Activated CD4-positive, alpha-beta T cell treated with anti-CD3 and anti-CD28 coated beads, Interleukin-2, amount 50 U/mL, for 48 hours (primary cell): ENCODE measurements at regions not wholly inside any gene's neighbourhood (a gene's known extent, or its start where the extent isn't known, plus 50 kb on each side); places are given as distances from the start of the nearest gene placed in this dataset.

ENCODE experiments used
- DNase-seq, 2 experiments: peaks; one replicate each; pipeline ENCODE4 v3.0.0-alpha.2; 2020

GRCh38 chr5:27406020-27406419 lies 367.6 kb upstream of the CDH9 start:
- DNase-seq, result no peak

- DNase-seq, result no peak
Measured at GRCh38 chr5:27403243-27403882, 365.0 kb upstream of the CDH9 start.

- DNase-seq, result no peak
Measured at GRCh38 chr5:27402828-27403227, 364.4 kb upstream of the CDH9 start.

GRCh38 chr5:27396998-27397397 lies 358.6 kb upstream of the CDH9 start:
- no peak for DNase-seq

GRCh38 chr5:27392716-27393115 lies 354.3 kb upstream of the CDH9 start:
- no peak for DNase-seq

DNA sequence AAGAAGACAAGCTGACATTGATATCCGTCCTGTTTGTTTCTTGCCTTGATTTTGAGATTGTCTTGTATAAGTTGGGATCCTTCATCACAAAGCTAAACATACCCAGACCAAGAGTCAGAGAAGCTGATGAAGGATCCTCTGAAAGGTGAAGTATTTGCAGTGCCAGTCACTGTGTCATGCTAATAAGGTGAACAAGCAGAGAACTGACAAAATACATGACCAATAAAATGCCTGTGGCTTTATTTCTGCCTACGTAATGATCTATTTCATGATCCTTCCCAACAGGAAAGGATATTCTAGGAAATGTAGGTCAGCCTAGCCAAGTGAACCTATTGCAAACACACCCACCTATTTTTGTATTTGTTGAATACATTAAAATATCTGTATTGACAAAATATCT lies 351.3 kb upstream of the CDH9 start:
- no peak for DNase-seq

DNA sequence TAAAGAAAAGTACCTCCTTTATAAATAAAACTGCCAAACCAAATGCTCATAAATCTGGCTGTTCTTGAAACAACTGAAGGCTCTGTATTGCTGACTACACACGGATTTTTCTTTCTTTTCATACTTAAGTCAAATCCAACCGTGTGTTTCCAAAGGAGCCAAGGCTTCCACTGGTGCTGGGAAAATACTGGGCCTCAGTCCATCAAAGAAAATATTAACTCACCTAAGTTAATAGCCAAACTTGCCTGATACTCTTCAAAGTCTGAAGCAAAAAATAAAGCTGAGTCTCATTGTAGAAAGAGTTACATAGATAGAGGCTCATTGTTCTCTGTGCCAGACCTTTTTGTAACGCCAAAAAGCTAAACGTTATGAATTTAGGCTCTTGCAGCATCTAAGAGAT lies 350.4 kb upstream of the CDH9 start:
- DNase-seq, result no peak

- no peak for DNase-seq
Measured at GRCh38 chr5:27387535-27388073, 349.2 kb upstream of the CDH9 start.

DNA sequence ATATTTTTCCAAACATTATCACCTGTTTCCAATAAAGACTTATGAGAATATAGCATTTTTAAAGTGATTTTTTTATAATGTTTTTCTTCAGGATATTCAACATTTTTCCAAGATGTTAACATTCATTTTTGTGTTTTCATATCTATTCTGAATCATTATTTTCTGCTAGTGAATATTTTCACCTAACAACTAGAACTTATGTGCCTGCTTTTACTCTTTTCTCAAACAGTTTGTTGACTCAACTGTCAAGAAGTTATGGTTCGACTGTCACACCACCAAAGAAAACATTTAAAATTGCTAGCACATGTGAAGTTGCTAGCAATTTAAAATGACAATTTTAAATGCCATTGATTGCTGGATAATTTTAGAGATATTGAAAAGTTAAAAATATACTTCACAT lies 343.3 kb upstream of the CDH9 start:
- no peak for DNase-seq

- DNase-seq, result no peak
Measured at GRCh38 chr5:27377626-27378025, 339.2 kb upstream of the CDH9 start.

DNA sequence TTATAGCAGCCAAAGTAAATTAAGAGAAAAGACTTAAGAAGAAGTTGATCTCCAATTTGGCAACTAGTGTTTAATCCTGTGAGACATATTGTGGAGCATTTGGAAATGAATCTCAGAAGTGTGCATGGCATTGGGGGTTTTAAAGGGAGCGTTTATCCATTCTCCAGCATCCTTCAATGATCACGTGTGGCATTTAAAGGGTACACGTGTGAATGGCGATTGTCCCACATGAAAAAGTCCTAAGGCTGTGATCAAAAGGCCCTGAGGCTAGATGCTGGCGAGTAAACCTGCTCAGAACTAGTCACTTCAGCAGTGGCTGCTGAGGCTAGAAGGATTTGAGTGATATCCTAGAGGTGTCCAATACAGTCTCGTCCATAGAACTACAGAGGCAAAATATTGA lies 315.6 kb upstream of the CDH9 start:
- no peak for DNase-seq

- DNase-seq, result no peak
Measured at GRCh38 chr5:27353540-27353939, 315.2 kb upstream of the CDH9 start.

DNA sequence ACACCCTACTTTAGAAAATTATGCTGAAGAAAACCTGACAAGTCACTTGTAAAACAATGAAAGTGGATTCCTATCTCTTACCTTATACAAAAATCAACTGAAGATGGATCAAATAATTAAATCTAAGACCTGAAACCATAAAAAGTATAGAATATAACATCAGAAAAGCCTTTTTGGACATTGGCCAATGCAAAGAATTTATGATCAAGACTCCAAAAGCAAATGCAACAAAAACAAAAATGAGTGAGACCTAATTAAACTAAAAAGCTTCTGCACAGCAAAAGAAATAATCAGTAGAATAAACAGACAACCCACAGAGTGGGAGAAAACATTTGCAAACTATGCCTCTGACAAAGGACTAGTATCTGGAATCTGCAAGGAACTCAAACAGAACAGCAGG lies 303.0 kb upstream of the CDH9 start:
- DNase-seq, result no peak

GRCh38 chr5:27336817-27337216 lies 298.4 kb upstream of the CDH9 start:
- no peak for DNase-seq

GRCh38 chr5:27328480-27328879 lies 290.1 kb upstream of the CDH9 start:
- DNase-seq, result no peak

GRCh38 chr5:27325513-27325912 lies 287.1 kb upstream of the CDH9 start:
- no peak for DNase-seq

GRCh38 chr5:27318701-27319100 lies 280.3 kb upstream of the CDH9 start:
- no peak for DNase-seq

DNA sequence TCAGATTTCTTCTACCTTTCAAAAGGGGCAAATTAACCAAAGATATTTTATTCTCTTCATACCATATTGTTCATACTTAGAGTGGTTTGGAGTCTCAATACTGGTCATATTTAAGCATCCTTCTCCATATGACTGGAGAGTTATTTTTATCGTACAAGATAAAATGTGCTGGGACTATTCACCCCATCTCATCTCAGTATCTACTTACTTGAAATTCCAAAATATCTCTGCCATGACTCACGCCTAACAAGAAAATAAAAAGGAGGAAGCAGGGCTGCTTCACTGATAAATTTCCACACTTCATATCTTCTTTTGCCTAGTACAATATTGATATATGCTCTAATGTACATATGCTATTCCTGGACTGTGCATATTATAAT lies 277.9 kb upstream of the CDH9 start:
- no peak for DNase-seq

DNA sequence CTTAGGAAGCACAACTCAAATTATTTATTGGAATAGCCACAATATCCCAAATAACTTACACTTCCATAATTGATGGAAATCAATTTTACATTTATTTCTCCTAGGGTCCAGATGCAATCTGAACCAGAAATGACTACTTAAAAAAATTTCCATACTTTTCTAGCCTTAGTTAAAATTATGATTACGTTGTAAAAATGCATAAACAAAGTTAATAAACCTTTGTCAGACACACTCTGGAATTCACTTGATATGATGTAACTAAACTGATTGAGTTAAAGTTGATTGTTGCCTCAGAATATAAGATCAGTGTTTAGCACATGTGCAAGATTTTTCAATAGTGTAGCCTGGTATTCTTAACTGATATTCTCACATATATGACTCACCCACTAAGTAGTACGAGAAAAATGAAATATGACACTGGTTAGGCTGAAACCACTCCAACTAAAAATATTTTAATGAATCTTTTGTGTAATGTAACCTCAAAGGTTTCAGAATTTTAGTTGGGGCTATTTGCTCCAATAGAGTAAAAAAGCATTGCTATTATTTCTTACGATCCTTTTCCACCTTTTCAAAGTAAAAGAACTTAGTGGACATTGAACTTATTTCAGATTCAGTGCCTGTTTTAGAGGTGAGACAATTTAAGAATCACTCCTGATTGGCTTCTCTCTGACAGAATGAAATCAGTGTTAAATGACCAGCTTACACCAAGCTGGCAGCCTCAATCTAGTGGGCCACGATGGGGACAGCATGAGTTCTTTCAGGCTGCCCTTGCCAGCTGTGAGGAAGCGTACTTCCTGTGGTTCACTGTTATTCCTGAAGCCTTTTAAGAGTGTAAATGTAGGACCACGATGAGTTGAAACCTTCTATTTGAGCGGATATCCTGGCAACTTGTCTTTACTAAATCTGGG lies 277.2 kb upstream of the CDH9 start:
- DNase-seq, result no peak

- DNase-seq, result no peak
Measured at GRCh38 chr5:27313549-27313948, 275.2 kb upstream of the CDH9 start.

DNA sequence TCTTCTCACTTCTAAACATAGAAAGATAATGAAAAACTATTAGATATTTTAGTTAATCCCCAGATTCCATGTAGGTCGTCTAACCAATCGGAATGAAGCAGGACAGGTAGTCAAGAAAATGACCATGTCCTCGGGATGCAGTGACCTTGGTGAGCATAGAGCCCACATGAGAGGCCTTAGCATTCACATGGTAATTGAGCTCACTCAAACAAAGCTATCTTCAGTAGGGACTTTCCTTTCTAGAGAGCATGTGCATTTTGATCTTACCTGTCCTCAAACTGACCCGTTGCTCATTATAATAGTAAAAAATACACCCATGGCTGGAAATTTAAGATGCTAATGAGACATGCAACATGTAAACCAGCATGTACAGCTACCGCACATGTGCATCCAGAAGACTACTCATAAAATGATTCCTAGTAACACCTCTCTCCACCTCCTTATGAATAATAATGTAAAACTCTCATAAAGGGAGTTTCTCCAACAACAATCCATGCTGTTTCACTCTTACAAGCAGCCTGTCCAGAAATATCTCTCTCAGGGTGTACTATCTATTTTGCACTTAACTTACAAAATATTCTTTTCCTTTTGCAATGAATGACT lies 274.0 kb upstream of the CDH9 start:
- no peak for DNase-seq

DNA sequence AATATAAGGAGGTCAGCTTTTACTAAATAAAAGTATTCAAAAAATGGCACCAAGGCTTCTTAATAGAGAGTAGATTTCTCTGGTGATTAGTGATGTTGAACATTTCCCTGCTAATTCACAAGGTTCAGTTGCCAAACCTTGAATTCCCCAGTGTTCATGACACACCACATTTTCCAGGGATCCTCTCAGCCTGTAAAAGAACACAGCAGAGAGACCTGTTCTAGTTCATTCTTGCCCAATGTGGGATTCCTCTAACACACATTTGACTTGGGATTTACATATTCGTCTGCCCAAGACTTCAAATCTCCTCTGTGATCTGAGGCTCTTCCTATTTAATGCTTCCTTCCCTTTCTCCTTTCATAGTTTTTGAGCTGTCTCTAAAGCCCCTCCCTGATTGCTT lies 273.2 kb upstream of the CDH9 start:
- no peak for DNase-seq

DNA sequence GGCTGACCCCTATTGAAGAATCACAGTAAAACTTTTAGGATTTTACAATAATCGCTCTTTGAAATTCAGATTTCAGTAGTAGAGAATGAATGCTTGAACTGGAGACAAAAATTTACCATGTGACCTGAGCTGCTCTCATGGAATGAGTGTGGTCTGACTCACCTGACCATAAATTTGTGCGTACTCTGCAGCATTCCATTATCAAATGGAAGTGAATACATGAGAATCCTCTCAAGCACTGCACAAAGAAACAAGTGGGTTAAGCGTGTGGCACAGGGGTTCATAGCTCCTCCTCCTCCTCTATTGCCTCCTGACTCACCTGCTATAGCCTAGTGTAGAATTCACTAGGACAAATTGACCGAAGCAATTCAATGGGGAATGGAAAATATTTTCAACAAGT lies 269.8 kb upstream of the CDH9 start:
- DNase-seq, result no peak

DNA sequence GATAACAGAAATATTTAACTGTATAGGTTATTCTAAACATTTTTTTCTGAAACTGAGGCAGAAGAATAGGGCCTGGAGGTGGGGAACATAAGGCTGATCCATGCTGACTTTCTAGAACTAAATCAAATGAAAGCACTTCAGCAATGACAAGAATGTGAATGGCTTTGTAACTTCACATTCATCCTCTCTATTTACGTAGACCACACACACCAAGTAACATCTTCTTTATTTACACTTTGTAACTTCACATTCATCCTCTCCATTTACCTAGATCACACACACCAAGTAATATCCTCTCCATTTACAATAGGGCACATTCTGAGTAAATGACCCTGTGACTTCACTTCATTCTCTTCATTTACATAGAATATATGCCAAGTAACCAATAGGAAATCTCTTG lies 251.8 kb upstream of the CDH9 start:
- DNase-seq, result no peak
